Keratinocyte (primary cell): ENCODE measurements at regions not wholly inside any gene's neighbourhood (a gene's known extent, or its start where the extent isn't known, plus 50 kb on each side); places are given as distances from the start of the nearest gene placed in this dataset.

Experiments used
- DNase-seq: peaks from one replicate; pipeline ENCODE4 v3.0.0-alpha.2; 2011; ENCODE audit warnings: low read depth, missing footprints, low spot score
- FAIRE-seq: peaks from 2 replicates; lab custom pipeline; 2011; peaks lifted over from hg19 to GRCh38; lab: Jason Lieb, UNC
- H2AFZ ChIP-seq: 2 replicates; pipeline ENCODE4 v1.6.0; 2012; ENCODE audit warnings: low read length, control low read depth, inconsistent platforms; ENCODE audit not compliant: control insufficient read depth
- H3K27ac ChIP-seq: 2 replicates; pipeline ENCODE4 v1.5.1; 2011; ENCODE audit warnings: low read length; ENCODE audit not compliant: control insufficient read depth, insufficient read depth
- H3K27me3 ChIP-seq: 3 replicates; pipeline ENCODE4 v1.6.0; 2011; ENCODE audit warnings: low read length; ENCODE audit not compliant: control insufficient read depth, insufficient read depth; ENCODE audit errors: extremely low read depth
- H3K36me3 ChIP-seq, 2 experiments: 2 replicates in 1 of 2; 3 replicates in 1 of 2; pipeline ENCODE4 v1.5.1; 2011; ENCODE audit warnings: low read length in 2 of 2, mild to moderate bottlenecking in 1 of 2; ENCODE audit not compliant: control insufficient read depth in 2 of 2, insufficient read depth in 2 of 2; ENCODE audit errors: extremely low read depth in 1 of 2
- H3K4me1 ChIP-seq: 3 replicates; pipeline ENCODE4 v1.5.1; 2011; ENCODE audit warnings: low read length; ENCODE audit not compliant: control insufficient read depth, insufficient read depth; ENCODE audit errors: extremely low read depth
- H3K4me2 ChIP-seq: 3 replicates; pipeline ENCODE4 v1.6.0; 2011; ENCODE audit warnings: low read depth, low read length; ENCODE audit not compliant: control insufficient read depth, insufficient read depth; ENCODE audit errors: extremely low read depth
- H3K4me3 ChIP-seq, 3 experiments: fragments of 200-600 bp in 1 of 3; sonication (generic) in 1 of 3; 2 replicates in 2 of 3; 3 replicates in 1 of 3; pipeline ENCODE4 v1.5.1; 2011 to 2016; ENCODE audit warnings: low read length in 3 of 3, mild to moderate bottlenecking in 3 of 3, control low read depth in 2 of 3, inconsistent platforms in 1 of 3, low read depth in 1 of 3, mixed read lengths in 1 of 3, mixed run types in 1 of 3, moderate library complexity in 1 of 3; ENCODE audit not compliant: control insufficient read depth in 2 of 3, insufficient read depth in 2 of 3; ENCODE audit errors: extremely low read depth in 1 of 3
- H3K79me2 ChIP-seq: 2 replicates; pipeline ENCODE4 v1.6.0; 2012; ENCODE audit warnings: low read length; ENCODE audit not compliant: control insufficient read depth, insufficient read depth
- H3K9ac ChIP-seq: 3 replicates; pipeline ENCODE4 v1.6.0; 2011; ENCODE audit warnings: low read length; ENCODE audit not compliant: control insufficient read depth, insufficient read depth; ENCODE audit errors: extremely low read depth
- H3K9me1 ChIP-seq: 3 replicates; pipeline ENCODE4 v1.6.0; 2011; ENCODE audit warnings: low read length; ENCODE audit not compliant: control insufficient read depth, insufficient read depth; ENCODE audit errors: extremely low read depth
- H3K9me3 ChIP-seq: 2 replicates; pipeline ENCODE4 v1.5.1; 2012; ENCODE audit warnings: low read depth, low read length; ENCODE audit not compliant: control insufficient read depth
- H4K20me1 ChIP-seq: 3 replicates; pipeline ENCODE4 v1.6.0; 2011; ENCODE audit warnings: low read length; ENCODE audit not compliant: control insufficient read depth, insufficient read depth; ENCODE audit errors: extremely low read depth
- CTCF ChIP-seq, 3 experiments: IDR thresholded peaks in 1 of 3; conservative IDR thresholded peaks in 1 of 3; optimal IDR thresholded peaks in 1 of 3; 2 replicates in 2 of 3; 3 replicates in 1 of 3; pipeline versions ENCODE3 to v1.5.1; 2011; ENCODE audit warnings: low read length in 3 of 3, mild to moderate bottlenecking in 3 of 3, moderate library complexity in 2 of 3, control low read depth in 1 of 3, inconsistent platforms in 1 of 3; ENCODE audit not compliant: insufficient read depth in 2 of 3; ENCODE audit errors: extremely low read depth in 1 of 3
- EZH2 ChIP-seq: IDR thresholded peaks from one replicate; pipeline ENCODE4 v1.6.1; 2012; ENCODE audit warnings: inconsistent platforms, mild to moderate bottlenecking, low read length, moderate library complexity
- dilution Hi-C: fragments of 300-500 bp; cut with MboI; formaldehyde crosslinking; loops from one replicate; pipeline ENCODE4 v1.7.0; 2020; ENCODE audit warnings: low sequenced_read_pairs; ENCODE audit not compliant: extremely low pct_ligation_motif_present

GRCh38 chr3:130260918-130261317 is 84.6 kb upstream of the COL6A5 start:
- dilution Hi-C loops, result no loop called here
- H3K4me3 ChIP-seq, result no peak overlapping the region
- H3K9me1 ChIP-seq, result no peaks in the 10 kb centered on the region
- no peaks in the 10 kb centered on the region for H3K27me3 ChIP-seq
- TF ChIP-seq CTCF (optimal IDR thresholded peaks at IDR 0.05 in 1 of 3, IDR thresholded peaks at IDR 0.05 in 1 of 3, conservative IDR thresholded peaks at IDR 0.05 in 1 of 3; ENCODE audit: extremely low read depth in 1 of 3, insufficient read depth in 2 of 3, low read length in 3 of 3), result no peak
- TF ChIP-seq EZH2, result no peak
- no peak for DNase-seq
- no peak overlapping the region for H2AFZ ChIP-seq
- no peak overlapping the region for H3K27ac ChIP-seq
- H3K4me2 ChIP-seq, result no peak overlapping the region
- H3K36me3 ChIP-seq, result no peaks in the 10 kb centered on the region
- no peaks in the 10 kb centered on the region for H3K79me2 ChIP-seq
- no peak overlapping the region for H3K9ac ChIP-seq
- no peaks in the 10 kb centered on the region for H4K20me1 ChIP-seq
- no peak for FAIRE-seq
- no peaks in the 10 kb centered on the region for H3K9me3 ChIP-seq
- no peaks in the 10 kb centered on the region for H3K4me1 ChIP-seq

GRCh38 chr3:130263708-130264107 is 81.8 kb upstream of the COL6A5 start:
- no peak overlapping the region for H3K4me2 ChIP-seq
- H2AFZ ChIP-seq, result no peak overlapping the region
- no peak overlapping the region for H3K4me3 ChIP-seq
- H4K20me1 ChIP-seq, result no peaks in the 10 kb centered on the region
- DNase-seq (no peak), FAIRE-seq (no peak)
- dilution Hi-C loops, result no loop called here
- H3K9me1 ChIP-seq, result no peaks in the 10 kb centered on the region
- H3K27me3 ChIP-seq, result no peaks in the 10 kb centered on the region
- no peaks in the 10 kb centered on the region for H3K4me1 ChIP-seq
- no peaks in the 10 kb centered on the region for H3K9me3 ChIP-seq
- TF ChIP-seq EZH2, result no peak
- no peak for TF ChIP-seq CTCF (optimal IDR thresholded peaks at IDR 0.05 in 1 of 3, IDR thresholded peaks at IDR 0.05 in 1 of 3, conservative IDR thresholded peaks at IDR 0.05 in 1 of 3; ENCODE audit: extremely low read depth in 1 of 3, insufficient read depth in 2 of 3, low read length in 3 of 3)
- H3K36me3 ChIP-seq, result no peaks in the 10 kb centered on the region
- no peak overlapping the region for H3K27ac ChIP-seq
- H3K79me2 ChIP-seq, result no peaks in the 10 kb centered on the region
- H3K9ac ChIP-seq, result no peak overlapping the region
